WI38 (cell line): ENCODE measurements at regions not wholly inside any gene's neighbourhood (a gene's known extent, or its start where the extent isn't known, plus 50 kb on each side); places are given as distances from the start of the nearest gene placed in this dataset.

Experiments
- H3K4me3 ChIP-seq: 2 replicates; pipeline ENCODE4 v1.5.1; 2011; ENCODE audit warnings: low read depth, mild to moderate bottlenecking, control low read depth, low read length
- TF ChIP-seq, protein P1 (sequence below): IDR thresholded peaks from 2 replicates; pipeline ENCODE4 v1.5.1; 2012; ENCODE audit warnings: low read depth, mild to moderate bottlenecking, control low read depth, low read length

DNA sequence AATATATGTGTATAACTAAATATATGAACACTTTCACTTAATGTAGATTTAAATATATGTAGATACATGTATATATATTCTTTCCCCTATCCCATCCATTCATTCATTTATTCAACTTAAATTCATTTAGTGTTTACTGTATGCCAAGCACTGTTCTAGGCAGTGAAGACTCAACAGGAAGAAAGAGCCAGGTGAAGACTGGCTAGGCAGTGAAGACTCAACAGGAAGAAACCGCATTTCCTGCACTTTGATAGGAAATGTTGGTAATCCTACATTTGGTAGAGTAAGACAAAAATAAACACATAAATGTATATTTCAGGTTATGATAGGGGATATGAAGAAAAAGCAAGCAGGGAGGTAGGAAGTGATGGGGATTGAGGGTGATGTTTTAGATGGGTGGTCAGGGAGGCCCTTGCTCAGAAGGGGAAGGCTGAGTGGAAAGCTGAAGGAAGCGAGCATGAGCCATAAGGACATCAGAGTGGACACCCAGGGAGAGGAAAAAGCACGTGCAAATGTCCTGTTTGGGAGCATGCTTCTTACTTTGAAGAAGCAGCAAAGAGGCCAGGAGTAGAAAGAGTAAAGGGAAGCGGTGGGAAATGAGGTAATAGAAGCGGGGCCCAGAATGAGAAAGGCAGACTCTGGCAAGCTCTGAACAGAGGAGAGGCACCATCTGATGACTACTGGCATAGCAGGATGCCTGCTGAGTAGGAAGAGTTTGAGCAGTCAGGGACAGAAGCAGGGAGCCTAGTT lies 227.8 kb upstream of the MAP3K1 start:
- no peak overlapping the region for H3K4me3 ChIP-seq

DNA sequence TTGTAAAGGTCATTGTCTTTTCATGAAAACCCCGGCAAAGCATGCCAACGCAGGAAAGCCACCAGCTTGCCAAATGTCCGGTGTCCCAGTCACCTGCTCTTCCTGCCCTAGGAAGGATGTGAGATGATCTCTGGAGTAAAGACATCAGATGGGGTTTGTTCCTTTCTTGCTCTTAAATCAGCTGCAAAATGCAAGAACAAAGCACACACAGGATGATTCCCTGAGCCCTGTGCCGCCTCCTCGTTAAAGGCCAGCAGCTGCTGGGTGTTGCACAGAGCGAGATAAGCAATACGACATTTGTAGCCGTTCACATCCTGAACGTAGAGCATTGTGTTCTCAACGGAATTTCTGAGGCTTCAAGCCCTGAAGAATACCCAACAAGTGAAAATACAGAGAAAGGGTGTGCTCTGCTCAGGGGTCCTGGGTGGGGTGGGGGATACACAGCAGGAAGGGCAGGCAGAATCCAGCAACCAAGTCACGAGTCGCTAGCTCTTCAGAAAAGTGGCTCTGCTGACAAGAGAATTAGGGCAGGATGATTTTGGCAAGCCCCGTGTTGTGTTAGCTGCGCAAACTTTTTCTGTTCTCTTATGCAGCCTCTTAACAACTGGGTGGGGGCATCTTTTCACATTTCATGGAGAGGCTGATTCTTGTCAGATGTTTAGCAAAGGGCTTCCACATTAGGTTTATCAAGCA lies 229.2 kb upstream of the MAP3K1 start:
- TF ChIP-seq, protein P1, sequence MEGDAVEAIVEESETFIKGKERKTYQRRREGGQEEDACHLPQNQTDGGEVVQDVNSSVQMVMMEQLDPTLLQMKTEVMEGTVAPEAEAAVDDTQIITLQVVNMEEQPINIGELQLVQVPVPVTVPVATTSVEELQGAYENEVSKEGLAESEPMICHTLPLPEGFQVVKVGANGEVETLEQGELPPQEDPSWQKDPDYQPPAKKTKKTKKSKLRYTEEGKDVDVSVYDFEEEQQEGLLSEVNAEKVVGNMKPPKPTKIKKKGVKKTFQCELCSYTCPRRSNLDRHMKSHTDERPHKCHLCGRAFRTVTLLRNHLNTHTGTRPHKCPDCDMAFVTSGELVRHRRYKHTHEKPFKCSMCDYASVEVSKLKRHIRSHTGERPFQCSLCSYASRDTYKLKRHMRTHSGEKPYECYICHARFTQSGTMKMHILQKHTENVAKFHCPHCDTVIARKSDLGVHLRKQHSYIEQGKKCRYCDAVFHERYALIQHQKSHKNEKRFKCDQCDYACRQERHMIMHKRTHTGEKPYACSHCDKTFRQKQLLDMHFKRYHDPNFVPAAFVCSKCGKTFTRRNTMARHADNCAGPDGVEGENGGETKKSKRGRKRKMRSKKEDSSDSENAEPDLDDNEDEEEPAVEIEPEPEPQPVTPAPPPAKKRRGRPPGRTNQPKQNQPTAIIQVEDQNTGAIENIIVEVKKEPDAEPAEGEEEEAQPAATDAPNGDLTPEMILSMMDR, result no peak
- no peak overlapping the region for H3K4me3 ChIP-seq

More for the DNA sequence above, 227.8 kb upstream of the MAP3K1 start:
- TF ChIP-seq, protein P1, result no peak

DNA sequence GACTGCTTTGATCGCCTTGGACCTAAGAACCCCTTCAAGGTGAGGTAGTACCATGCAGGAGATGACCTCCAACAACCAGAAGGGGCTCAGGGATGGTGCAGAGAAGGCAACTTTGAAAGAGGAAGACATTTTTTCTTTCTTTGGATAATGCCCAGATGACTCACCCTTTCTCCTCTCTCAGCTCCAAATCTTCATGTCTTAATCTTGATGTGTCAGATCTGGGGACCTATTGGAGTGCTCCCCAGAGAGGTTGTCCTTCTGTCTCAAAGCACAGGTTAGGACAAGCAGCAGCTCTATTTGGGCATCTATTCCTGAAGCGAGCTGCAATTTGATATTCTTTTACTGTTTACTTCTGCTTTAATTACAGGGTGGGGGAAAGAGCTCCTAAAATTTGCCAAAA lies 229.9 kb upstream of the MAP3K1 start:
- H3K4me3 ChIP-seq, result no peak overlapping the region
- TF ChIP-seq, protein P1, result no peak

DNA sequence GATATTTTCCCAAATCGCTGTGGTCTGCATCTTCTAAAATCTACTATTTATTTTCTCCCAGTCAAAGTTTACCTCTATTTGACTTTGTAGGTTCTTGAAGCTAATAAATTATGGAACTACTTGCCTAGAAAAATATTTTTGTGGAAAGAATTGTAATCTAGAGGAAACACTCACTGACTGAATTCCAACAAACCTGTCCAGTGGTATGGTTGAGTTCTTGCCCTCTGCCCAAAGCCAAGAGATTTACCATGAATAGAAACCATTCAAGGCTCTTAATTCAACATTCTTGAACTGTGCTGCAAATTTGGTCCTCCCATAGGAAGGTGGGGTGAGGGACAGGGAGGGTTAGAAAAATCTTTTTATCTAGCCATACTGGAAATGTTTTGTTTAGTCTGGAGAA lies 233.9 kb upstream of the MAP3K1 start:
- TF ChIP-seq, protein P1, result no peak

GRCh38 chr5:56580864-56581263 lies 234.5 kb upstream of the MAP3K1 start:
- TF ChIP-seq, protein P1, result no peak

More for the DNA sequence above, 233.9 kb upstream of the MAP3K1 start:
- no peak overlapping the region for H3K4me3 ChIP-seq

GRCh38 chr5:56575821-56576220 lies 239.5 kb upstream of the MAP3K1 start:
- H3K4me3 ChIP-seq, result no peak overlapping the region
- TF ChIP-seq, protein P1, result no peak

More at GRCh38 chr5:56580864-56581263, 234.5 kb upstream of the MAP3K1 start:
- H3K4me3 ChIP-seq, result no peak overlapping the region

DNA sequence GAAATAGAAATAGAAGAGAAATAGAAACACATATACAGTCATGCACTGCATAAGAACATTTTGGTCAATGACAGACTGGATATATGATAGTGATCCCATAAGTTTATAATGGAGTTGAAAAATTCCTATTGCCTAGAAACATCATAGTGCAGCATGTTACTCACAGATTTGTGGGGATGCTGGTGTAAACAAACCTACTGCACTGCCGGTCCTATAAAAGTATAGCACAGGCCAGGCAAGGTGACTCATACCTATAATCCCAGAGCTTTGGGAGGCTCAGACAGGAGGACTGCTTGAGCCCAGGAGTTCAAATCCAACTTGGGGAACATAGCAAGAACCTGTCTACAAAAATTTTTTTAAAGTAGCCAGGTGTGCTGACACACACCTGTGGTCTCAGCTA lies 240.6 kb upstream of the MAP3K1 start:
- TF ChIP-seq, protein P1, result no peak
- no peak overlapping the region for H3K4me3 ChIP-seq
